ENCODE measurements at regions not wholly inside any gene's neighbourhood (a gene's known extent, or its start where the extent isn't known, plus 50 kb on each side); places are given as distances from the start of the nearest gene placed in this dataset.
A peak's percentile ranks its signal among the peaks of the same experiment; 100 is the strongest.

DNA sequence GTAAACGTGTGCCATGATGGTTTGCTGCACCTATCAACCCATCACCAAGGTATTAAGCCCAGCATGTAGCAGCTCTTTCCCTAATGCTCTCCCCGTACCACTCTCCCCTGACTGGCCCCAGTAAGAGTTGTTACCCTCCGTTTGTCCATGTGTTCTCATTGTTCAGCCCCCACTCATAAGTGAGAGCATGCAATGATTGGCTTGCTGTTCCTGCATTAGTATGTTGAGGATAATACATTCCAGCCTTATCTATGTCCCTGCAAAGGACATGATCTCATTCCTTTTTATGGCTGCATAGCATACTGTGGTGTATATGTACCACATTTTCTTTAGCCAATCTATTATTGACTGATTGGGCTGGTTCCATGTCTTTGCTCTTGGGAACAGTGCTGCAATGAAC is 1294.9 kb upstream of the CDH8 start:
- no peak for DNase-seq

DNA sequence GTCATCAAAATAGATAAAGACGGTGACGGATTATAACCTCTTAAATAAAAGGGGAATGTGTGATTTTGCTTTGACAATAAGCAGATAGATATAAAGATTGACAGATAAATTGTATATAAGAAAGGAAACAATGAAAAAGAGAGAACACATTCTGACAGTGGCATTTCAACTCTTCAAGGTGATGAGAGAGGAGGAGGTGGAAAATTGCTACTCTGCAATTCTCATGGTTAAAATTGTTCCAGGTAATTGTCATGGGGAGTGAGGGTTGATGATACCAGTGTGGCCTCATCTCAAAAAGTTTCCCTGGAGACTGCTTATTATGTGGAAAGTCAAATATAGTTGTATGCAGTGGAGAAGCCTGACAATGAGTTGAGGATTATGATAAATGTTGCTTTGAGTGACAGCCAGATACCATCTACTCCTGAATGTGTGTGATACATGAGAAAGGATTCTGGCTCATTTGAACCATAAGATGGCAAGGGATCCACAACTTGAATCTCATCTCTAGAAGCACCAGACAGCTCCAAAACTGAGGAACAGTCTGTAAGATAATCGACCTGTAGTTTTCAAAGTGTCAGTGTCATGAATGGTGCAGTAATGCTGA is 1290.6 kb upstream of the CDH8 start:
- DNase-seq, result no peak

GRCh38 chr16:63323722-63324705 is 1287.8 kb upstream of the CDH8 start:
- DNase-seq, result no peak

DNA sequence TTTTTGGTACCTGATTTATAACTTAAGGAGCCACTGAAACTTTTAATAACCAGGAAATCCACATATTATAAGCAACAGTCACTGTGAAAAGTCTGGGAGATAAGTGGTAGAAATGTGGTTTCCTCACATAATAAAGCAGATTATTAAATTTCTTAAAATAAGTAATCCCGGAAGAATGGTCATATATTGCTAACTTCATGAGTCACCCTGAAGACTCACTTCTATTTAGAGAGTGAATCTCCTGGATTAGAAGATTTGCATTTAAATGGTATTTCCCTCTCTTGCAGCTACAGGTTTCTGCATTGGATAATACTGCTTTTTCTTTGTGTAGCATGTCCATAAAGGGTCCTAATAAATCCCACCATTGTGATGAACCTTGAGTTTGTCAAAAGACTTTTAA is 1286.8 kb upstream of the CDH8 start:
- DNase-seq, result no peak

DNA sequence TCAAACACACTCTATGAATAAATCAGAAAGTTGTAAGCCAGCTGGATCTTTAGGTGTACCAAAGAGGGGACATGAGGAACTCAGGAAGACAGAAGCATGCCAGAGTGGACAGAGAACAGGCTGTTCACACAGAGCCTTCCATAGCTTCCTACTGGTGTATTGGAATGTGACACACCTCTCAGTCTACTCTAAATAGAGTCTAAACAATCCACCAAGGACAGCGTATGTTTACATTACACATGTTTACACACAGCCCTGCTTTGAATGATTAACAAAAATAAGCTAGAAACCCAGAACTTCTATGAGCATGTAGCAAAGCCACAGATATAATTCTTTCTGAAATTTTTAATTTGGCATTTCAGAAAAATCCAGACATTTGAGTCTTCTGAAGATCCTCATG is 1279.0 kb upstream of the CDH8 start:
- DNase-seq, result no peak

- no peak for DNase-seq
Measured at GRCh38 chr16:63312346-63312745, 1276.1 kb upstream of the CDH8 start.

DNA sequence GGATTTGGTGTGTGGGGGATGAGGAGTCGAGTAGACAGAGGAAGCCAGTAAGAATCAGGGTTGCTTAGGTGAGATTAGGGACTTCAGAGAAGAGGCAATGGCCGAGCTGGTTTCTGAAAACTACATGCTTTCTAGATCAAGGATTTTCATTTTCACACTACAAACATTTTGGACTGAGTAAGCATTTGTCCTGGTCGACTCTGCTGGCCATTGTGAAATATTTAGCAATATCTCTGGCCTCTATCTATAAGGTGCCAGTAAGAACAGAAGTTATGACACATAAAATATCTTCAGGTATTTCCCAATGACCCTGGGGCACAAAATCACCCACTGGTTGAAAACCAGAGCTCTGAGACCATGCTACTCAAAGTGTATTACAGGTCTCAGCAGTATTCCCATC is 1275.1 kb upstream of the CDH8 start:
- DNase-seq, result no peak

GRCh38 chr16:63302811-63303210 is 1266.6 kb upstream of the CDH8 start:
- no peak for DNase-seq

- DNase-seq, result no peak
Measured at GRCh38 chr16:63301349-63301748, 1265.1 kb upstream of the CDH8 start.

DNA sequence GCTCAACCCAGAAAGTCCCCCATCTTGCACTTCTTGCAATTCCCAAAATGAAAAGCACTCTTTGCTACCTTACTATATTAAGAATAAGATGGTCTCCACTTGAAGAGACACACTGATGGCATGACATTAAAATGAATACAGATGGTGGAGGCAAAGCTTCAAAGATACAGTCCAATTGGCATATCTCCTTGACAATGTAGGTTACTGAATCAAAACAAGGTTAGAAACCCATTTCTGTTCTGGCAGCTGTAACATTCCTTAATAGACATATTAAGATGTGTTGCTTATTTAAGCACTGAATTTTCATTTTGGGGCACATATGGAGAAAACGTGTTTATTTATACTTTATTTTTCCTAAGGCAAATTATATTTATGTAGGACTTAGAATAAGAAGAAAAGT is 1262.8 kb upstream of the CDH8 start:
- no peak for DNase-seq

DNA sequence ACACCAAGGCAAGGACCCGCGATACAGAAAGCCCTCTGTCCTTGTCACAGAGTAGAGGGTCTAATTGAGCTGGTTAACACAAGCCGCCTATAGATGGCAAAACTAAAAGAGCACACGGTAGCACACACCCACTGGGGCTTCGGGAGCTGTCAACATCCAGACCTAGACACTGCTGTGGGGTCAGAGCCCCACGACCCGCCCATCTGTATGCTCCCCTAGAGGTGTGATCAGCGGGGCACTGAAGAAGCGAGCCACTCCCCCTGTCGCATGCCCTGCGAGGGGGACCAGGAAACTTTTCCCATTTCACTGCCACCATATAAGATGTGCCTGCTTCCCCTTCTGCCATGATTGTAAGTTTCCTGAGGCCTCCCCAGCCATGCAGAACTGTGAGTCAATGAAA is 1255.8 kb upstream of the CDH8 start:
- no peak for DNase-seq

GRCh38 chr16:63289834-63290460 is 1253.7 kb upstream of the CDH8 start:
- DNase-seq, result peak; percentile 6

GRCh38 chr16:63287401-63287800 is 1251.2 kb upstream of the CDH8 start:
- DNase-seq, result no peak

DNA sequence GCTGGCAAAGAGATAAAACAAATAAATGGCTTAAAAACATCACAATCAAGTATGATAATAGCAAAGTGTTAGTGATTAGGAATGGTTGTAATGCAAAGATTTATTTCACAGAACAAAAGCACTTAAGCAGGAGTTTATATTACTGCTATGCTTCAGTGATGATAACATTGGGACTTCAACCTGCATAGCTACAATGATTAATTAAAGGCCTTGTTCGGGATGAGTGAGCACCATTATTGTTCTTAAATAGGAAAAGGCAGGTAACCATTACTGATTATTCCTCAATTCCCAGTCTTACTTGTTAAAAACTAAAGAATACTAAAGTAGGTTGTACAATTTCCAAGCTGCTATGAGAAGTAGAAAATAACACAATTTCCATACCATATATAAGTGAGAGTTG is 1247.5 kb upstream of the CDH8 start:
- DNase-seq, result no peak

- no peak for DNase-seq
Measured at GRCh38 chr16:63244631-63245030, 1208.4 kb upstream of the CDH8 start.

DNA sequence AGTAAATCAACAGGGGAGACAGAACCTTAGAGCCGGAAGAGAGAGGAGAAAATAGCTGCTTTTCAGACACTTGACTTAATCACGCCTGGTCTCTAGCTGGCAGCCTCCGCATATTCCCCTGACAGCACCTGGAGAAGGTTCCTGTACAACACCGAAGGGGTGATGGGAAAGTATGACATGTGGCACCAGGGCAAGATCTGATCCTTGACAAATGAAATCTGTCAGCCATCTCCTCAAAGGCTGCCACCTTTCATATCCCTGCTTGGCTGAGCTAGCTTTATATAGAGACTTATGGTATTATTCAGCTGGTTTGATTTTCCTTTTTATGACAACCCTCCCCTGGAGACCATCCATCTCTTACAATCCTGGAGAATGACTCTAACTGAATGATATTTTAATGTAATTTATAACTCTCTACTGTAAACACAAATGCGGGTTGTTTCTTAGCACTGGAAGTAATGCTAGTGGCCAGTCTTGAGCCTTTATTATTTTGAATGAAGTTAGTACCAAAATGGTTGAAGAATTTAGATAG is 1205.3 kb upstream of the CDH8 start:
- DNase-seq, result no peak

- DNase-seq, result no peak
Measured at GRCh38 chr16:63239065-63239570, 1202.9 kb upstream of the CDH8 start.

- DNase-seq, result no peak
Measured at GRCh38 chr16:63230421-63231040, 1194.3 kb upstream of the CDH8 start.

DNA sequence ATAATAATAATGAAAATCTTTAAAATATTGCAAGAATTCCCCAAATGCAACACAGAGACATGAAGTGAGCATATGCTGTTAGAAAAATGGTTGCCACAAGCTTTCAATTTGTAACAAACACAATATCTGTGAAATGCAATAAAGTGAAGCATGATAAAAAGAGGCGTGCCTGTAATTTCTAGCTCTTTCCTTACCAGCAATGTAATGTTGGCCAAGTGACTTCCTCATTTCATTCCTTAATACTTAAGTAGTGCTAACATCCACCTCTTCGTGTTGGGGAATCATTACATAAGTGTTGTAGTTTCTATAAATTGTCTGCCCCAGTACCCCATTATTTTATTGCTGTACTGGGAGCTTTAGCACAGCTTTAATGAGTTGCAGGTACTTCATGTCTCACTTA is 1192.0 kb upstream of the CDH8 start:
- no peak for DNase-seq

- no peak for DNase-seq
Measured at GRCh38 chr16:63223851-63224250, 1187.6 kb upstream of the CDH8 start.

DNA sequence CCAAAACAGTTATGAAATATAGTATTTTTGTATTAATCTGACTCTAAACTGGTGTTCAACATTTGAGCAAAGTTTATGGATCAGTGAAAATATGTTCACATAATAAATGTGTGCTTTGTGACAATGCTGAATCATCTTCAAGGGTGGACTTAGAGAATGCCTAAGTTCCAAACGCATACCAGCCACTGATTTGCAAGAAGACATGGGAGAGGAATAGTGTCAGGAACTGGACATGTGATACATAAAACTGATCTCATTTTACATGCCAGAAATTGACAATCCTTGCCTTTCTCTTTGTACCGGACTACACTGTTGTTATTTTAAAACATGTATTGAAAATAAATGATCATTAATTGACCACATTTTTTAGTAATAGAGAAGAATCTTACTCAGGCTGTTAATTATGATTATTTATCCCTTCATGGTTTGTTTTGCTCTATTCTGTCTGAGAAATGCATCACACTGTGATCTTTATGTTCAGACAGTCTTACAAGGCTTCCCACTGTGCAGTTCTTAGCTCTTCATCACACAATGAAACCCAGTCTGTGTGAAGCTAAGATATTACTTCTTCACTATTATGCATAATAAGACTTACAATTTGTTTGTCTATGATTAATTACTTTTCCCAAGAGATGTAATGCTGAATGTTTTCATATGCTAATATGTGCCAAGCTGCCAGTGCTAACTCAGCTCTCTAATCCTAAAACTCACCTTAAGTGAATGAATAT is 1180.6 kb upstream of the CDH8 start:
- no peak for DNase-seq

DNA sequence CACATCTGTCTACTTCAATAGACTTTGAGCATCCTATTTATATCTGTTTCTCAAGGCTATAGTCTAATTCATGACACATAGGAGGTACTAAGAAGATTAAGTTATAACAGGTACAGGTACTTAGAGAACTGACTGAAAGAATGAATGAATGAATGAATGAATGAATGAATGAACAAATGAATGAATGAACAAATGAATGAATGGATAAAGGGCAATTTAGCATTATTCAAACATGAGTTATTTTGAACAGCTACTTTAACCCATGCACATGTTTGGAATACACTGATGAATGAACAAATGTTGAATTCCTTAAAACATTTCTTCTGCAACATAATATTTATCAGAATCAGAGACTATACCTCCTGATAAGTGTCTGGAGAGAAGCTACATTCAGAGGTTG is 1165.6 kb upstream of the CDH8 start:
- no peak for DNase-seq
